Activated T-cell treated with anti-CD3 and anti-CD28 coated beads for 1 hour (primary cell): ENCODE measurements at regions not wholly inside any gene's neighbourhood (a gene's known extent, or its start where the extent isn't known, plus 50 kb on each side); places are given as distances from the start of the nearest gene placed in this dataset.
"Not testable (repeated sequence)": the region's sequence is repeated elsewhere in the genome, so short reads cannot be mapped to it uniquely, and the experiment has no call there.

ENCODE experiments used
- DNase-seq: peaks from one replicate; pipeline ENCODE4 v3.0.0-alpha.2; 2020; ENCODE audit warnings: low read depth

DNA sequence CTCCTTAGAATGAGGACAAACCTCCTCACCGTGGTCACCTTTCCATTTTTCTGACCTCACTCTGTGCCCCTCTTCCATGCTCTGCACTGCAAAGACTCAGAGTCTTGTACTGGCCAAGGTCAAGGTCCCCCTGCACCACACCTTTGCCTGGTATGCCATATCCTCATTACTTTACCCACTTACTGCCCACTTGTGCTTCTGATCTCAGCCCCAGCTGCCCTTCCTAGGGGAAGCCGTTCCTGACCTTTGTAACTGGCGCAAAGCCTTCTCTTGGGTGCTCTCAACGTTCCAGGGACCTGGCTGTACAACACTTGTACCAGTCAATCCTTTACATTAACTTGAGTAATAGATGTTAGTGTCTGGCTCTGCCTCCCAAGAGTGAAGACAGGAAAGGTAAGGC lies 256.0 kb downstream of the SV2B start:
- no peak for DNase-seq

DNA sequence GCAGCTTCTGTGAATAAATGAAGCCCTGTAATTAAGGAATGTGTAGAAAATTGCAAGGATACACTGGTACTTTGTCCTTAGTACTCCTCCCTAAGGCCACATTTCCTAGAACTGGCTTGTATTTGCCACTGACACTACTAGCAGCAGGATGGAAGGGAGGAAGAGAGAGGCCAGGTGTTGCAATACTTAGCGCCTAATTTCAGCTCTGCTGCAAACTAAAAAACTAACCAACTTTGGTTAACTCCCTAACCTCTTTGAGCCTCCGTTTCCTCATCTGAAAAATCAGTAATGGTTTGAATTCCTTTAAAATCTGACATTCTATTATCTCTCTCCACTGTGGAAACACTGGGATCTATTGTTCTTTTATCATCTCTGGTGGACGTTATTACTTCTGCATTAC lies 257.0 kb downstream of the SV2B start:
- DNase-seq: no peak

DNA sequence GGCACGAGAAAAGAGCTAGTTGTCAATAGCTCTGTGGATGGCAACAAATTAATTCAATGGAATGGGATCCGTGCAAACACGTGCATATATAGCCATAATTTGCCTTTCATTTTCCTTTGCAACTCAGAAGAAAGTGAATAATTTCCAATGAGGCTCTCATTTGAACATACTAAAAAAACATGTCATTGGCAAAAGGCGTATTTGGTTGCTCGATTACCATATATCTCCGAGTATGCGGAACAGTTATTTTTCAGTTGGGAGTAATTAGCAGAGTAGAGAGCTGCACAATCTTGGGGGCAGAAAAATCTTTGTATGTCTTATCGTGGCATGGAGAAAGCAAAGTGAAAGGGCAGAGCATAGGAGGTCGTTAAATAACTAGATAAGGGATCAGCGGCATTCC lies 257.4 kb downstream of the SV2B start:
- no peak for DNase-seq

DNA sequence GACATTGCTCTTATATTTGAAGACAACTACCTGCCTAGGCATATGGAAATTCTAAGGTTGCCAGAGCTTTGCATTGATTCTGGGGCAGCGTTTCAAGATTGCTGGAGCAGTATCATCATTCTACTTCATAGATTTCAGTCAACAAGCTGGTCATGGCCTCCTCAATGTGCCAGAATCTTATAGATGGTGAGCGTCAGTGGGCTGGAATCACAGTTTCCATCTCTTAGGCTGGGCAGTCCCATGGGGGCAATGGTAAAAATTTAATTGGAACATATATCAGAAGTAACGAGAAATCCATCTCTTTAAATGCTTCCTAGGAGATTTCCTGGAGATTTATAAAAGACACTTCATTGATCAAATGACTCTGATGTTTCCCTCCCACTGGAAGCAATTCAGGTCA lies 258.3 kb downstream of the SV2B start:
- DNase-seq: no peak

DNA sequence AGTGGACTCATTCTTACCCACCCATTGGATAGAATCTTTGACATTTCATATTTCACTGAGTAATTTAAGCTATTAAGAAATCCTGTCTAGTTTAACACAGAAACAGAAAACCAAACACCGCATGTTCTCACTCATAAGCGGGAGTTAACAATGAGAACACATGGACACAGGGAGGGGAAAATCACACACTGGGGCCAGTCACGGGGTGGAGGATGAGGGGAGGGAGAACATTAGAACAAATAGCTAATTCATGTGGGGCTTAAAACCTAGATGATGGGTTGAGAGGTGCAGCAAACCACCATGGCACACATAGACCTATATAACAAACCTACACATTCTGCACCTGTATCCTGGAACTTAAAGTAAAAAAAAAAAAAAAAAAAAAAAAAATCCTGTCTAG lies 261.6 kb downstream of the SV2B start:
- not testable (repeated sequence) for DNase-seq

DNA sequence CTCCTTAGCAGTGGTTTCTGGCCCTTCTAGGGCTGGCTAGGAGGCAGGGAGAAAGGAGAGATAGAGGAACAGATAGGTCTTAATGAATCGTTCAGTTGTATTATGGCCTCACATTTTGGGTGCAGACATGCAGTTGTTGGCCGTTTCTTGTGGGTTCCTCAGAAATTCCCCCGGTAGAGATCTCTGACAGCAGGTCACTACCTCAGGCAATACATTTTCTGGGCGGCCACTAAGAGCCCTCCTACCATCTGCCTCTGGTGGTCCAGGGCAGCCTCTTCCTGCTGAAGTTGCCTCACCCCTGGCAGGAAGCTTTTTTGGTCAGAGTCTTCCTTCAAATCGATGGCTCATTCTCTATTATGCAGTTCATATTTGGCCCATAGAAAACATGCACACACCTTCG lies 266.1 kb downstream of the SV2B start:
- no peak for DNase-seq

DNA sequence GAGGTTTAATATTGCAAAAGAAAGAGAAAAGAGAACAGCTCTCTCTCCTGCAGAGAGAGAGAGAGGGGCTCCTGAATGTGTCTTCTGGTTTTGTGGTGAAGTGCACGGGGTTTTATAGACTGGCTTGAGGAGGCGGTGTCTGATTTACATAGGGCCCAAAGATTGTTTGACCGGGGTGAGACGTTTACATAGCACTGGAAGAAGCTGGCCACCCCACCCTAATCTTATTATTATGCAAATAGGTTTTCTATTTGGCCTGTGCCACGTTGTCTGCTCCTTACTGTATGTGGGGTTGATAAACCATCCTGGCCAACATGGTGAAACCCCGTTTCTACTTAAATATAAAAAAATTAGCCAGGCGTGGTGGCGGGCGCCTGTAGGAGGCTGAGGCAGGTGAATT lies 268.6 kb downstream of the SV2B start:
- no peak for DNase-seq

DNA sequence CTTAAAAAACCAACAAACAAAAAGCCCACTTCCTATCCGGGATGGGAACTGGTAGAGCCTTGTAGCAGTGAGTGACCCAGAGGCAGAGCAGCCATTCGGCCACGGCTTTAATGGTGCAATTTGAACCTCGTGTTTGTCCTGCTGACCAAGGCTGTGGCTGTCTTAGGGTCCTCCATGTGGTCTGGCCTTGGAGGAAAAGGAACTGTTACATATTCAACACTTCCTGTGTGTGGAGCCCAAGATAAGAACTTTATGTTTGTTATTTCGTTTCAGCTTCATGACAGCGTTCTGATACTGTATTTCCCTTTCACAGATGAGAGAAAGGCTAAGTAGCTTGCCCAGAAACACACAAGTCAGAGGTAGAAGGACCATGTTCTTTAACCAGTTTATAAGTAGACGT lies 269.8 kb downstream of the SV2B start:
- no peak for DNase-seq

DNA sequence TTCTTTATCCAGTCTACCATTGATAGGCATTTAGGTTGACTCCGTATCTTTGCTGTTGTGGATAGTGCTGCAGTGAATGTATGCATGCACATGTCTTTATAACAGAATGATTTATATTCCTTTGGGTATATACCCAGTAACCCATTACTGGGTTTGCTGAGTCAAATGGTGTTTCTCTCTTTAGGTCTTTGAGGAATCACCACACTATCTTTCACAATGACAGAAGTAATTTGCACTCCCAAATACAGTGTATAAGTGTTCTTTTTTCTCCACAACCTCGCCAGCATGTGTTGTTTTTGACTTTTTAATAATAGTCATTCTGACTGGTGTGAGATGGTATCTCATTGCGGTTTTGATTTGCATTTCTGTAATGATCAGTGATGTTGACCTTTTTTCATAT lies 271.3 kb downstream of the SV2B start:
- not testable (repeated sequence) for DNase-seq

DNA sequence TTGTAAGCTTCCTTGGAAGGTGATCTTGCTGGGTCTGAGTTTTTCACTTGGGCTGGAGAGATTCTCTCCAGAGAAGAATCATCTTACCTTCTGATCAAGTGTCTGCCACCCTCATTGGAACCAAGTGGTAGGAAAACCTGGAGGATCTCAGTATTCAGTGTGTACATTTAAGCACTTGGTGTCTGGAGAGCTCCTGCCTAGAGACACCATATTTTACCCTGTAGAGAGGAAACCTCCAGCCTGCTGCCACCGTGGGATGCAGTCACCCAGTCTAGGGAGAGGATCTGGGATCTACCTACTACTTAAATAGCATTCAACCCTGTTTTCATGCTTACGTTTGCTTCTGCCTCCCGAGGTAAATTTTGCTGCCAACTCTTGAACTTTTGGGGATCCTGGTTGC lies 274.3 kb downstream of the SV2B start:
- no peak for DNase-seq

DNA sequence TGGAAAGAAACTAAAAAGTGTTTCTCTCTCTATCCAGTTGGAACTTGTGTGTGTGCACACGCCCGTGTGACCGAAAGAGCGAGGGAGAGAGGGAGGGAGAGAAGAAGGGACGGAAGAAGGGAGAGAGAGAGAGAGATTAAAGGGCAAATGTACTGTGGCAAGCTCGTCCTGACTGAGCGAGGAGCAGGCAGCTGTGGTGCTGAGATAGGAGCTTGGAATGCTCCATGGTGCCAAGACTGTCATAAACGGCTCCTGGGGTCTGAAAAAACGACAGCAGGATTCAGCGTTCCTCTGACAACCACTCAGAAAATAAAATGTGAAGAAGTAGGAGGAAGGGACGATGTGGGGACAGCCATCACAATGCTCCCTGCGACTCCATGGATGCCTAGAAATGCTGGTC lies 276.0 kb downstream of the SV2B start:
- DNase-seq: no peak

DNA sequence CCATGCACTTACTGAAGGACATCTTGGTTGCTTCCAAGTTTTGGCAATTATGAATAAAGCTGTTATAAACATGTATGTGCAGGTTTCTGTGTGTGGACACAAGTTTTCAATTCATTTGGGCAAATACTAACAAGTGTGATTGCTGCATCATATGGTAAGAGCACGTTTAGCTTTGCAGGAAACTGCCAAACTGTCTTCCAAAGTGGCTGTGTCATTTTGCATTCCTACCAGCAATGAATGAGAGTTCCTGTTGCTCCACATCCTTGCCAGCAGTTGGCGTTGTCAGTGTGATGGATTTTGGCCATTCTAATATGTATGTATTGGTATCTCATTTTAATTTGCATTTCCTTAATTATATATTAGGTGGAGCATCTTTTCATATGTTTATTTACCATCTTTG lies 280.1 kb downstream of the SV2B start:
- DNase-seq: no peak

DNA sequence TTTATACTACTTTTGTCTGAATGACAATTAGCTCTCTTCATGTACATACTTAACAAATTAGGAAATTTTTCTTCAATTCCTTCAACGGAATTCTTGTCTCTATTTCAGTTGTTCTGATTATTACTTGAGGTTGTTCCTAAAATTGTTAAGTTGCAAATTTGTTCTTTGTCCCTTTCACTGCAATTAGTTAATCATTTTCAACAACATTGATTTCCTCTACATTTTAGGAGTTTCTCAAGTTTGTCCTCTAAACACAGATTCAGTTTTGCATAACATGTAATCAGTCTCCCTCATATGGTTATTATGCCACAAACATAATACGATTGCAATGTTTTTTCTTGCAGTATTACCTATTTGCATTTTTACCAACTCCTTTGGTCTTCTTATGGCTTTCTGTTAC lies 283.5 kb downstream of the SV2B start:
- no peak for DNase-seq

DNA sequence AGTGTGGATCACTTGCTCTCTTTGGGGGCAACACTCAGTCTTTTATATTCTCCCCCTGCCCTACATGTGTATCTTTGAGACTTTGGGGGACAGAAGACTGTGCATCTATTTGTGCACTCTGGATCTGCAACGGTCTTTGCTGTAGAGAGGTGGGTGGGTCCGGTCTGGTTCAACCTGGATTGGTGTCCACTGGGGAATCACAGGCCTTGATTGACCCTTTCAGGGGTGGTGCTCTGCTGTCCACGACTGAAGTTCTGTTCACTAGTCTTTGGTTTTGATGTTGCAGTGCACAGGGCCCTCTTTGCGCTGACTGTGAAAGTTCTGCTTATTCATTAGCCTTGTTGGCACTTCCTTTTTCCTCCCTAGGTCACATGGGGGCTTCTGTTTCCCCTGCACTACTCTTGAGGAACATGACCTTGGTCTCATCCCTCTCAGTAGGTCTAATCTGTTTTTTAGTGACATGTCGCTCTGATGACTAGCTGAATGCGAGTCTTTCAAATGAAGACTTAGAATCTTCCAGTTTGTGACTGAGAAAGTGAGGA lies 284.2 kb downstream of the SV2B start:
- DNase-seq: no peak

DNA sequence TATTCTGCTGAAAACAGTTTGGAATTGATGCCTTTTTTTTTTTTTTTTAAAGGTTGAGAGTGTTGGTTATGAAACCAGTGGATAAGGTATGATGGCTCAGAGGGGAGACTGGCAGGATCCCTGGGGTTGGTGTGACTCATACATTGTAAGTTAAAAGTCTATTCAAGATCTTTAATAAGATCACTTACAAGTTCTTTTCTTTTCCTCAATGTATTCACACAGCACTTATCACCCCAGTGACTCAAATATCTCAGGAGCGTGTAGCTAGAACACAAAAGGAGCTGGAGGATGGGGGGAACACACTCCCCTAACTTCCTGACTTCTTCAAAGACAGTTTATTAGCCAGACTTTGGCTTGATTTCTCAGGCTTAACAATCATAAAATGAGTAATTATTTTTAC lies 285.3 kb downstream of the SV2B start:
- no peak for DNase-seq

DNA sequence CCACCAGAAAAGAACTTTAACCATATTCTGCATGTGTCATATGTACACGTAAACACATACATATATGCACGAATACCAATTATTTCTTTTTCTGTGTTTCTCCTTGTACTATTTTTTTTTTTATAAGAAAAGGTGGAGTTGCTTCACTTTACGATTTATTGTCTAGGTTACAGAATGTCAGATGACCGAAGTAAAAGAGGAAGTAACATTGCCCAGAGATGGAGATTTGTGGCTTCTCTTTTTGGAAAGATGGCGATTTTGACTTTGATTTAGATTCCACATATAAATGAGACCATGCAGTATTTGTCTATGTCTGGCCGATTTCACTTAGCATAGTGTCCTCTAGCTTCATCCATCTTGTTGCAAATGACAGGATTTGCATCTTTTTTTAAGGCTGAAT lies 293.1 kb downstream of the SV2B start:
- no peak for DNase-seq

DNA sequence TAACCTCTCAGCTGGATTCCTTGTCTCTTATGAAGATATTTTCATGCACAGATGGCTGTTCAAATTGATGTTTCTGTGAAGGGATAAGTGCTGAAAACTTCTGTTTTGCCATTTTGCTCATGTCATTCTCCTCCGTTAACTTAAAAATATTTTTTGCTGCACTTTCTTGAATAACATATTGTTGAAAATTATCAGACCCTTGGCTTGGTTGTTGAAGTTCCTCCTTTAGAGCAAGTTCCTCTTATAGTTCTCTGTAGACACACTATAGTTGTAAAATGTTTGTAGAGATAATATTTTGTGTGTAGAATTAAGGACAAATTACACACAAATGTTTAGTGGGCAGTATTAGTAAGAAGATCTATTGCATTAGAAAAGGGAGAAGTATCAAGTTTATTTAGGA lies 300.4 kb downstream of the SV2B start:
- no peak for DNase-seq

DNA sequence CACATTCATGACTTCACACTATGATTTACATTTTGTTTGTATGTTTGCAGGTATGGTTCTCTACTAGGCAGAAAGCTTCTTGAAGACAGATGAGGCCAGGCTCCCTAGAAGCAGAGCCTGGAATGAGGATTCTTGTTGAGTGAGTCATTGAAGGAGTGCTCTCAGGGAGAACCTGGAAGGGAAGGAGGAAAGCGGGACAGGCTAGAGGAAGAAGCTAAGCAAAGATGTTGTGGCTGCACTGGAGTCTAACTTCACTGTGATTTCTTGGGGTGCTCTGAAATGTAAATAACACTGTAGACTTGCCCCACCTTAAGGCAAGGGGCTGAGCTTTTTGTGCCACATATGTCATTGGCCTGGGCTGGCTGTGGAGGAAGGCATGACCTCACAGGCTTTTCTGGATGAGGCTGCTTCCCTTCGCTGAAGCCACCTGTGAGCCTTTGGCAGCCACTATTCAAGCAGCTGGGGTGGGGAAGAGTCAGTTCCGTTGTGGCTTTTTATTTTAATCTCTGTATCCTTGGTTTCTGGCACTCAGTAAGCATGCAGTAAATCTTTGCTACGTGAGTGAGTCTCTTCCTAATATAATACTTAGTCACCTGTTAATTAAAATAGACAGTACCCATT lies 307.3 kb downstream of the SV2B start:
- DNase-seq: no peak

DNA sequence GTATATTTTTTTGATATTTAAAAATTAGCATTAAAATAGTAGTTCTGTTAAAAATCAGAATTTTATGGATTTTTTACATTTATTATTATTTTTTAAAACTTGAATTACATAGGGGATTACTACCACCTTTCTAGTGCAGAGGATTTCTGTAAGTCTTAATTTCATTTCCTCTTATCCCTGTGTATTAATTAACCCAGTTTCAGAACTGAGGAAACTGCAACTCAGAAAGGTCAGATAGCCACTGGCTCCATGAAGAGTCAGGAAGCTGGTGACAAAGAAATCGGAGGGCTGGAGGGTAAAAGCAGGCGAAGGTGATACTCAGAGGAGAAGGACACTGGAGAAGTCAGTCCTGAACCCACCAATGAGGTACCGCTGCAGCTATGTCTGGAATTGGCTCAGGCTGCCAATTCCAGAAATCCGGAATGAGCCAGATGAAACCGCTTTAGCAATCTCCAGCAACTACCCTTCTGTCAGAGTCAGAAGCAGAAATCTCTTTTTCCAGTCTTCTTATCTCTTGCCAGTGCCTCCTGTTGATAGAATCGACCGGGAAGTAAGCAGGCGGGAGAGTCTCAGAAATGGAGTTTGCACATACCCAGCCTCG lies 308.5 kb downstream of the SV2B start:
- no peak for DNase-seq

DNA sequence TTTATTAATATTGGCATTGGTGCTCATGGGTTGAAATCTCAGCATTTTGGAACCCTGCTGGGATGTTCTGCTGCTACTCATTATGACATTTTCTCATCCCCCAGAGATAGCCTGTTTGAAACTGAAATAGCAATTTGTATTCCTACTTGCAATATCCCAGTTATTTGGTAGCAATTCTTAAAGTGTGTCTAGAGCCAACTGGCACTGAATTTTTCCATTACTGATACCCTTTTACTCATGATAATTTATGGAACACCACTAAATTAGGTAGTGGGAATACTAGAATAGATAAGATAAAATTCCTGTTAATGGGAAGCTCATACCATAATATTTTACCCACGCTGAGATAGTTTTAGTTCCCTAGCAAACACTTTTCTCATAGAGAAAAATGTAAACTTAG lies 309.3 kb downstream of the SV2B start:
- no peak for DNase-seq

DNA sequence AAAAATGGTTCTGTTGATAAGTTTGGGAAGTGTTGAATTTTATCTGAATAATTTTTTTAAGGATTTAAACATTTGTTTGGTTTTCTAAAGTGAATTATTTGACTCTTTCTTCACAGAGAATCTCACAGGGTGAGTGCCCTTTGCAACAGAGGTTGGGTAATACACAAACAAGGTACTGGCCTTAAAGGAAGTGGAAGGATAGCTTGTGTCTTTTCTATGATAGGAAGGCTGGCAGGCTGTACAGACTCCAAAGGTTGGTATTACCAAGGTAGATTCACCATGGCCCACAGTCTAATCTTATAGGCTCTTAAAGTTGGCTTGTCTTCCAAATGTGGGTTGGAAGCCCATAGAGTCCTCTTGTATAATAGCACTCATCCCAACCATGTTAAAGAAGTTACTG lies 311.5 kb downstream of the SV2B start:
- DNase-seq: no peak

DNA sequence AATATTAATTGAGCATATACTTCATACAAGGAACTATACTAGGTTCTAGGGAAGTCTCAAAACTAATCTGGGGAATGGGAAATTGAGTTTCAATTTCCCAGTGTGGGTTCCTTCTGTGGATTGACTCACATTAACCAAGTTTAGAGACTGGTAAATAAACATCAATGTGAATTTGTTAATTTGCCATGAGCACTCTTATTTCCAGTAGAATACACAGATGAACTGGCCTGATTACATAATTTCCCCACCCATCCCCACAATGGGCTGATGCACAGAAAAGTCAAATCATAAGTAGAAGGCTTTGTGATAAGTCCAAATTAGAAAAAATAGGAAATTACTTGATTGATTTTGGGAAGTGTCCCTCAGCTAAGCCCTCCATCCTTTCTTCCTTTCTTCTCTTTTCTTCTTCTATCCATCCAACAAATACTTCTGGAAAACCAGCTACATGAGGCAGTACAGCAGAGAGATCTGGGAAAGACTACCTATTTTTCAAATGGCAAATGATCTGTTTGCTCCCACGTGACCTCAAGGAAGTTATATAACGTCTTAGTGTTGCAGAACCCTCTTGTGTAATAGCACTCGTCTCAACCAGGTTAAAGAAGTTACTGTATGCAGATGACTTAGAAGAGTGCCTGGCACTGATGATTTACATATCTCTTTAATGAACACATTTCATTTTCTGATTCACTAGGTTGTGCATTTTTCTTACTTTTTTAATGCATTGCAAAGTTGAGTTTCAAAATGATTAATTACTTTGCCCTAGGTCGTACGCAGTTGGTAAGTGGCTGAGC lies 312.3 kb downstream of the SV2B start:
- DNase-seq: no peak

DNA sequence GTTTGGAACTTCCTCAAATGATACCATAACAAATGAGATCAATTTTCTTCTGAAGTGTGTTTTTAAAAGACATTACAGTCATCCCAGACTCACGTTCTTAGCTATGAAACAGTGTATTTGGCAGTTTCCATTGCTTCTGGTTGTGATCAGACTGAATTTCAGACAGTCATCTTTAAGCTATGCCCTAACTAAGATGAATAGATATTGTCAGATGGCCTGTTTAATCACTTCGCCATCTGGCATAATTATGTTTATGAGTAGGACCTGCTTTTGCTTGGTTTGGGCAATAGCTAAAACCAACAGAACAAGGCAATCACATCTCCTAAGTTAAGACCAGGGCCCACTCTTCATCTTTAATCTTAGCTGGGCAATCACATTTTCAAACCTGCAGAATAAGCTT lies 313.1 kb downstream of the SV2B start:
- no peak for DNase-seq
